HG02798 (cell line): ENCODE measurements at regions not wholly inside any gene's neighbourhood (a gene's known extent, or its start where the extent isn't known, plus 50 kb on each side); places are given as distances from the start of the nearest gene placed in this dataset.
"Not testable (repeated sequence)": the region's sequence is repeated elsewhere in the genome, so short reads cannot be mapped to it uniquely, and the experiment has no call there.

Source experiments
- ATAC-seq: cut with Tn5 transposase; IDR thresholded peaks from one replicate; pipeline ENCODE4 v1.9.1; 2021; ENCODE audit warnings: mild to moderate bottlenecking; ENCODE audit not compliant: unreplicated experiment, poor library complexity

- no peak for ATAC-seq
Measured at GRCh38 chr13:95387733-95388207, 86.5 kb upstream of the ABCC4 start.

GRCh38 chr13:95388420-95389079 is 87.3 kb upstream of the ABCC4 start:
- no peak for ATAC-seq

GRCh38 chr13:95391362-95391761 is 90.1 kb upstream of the ABCC4 start:
- ATAC-seq: no peak

GRCh38 chr13:95391785-95392184 is 90.5 kb upstream of the ABCC4 start:
- ATAC-seq: no peak

GRCh38 chr13:95392597-95392996 is 91.3 kb upstream of the ABCC4 start:
- no peak for ATAC-seq

GRCh38 chr13:95403349-95404140 is 102.3 kb upstream of the ABCC4 start:
- ATAC-seq: peak; percentile 26

- ATAC-seq: peak; percentile 93
Measured at GRCh38 chr13:95404141-95404882, 103.1 kb upstream of the ABCC4 start.

- no peak for ATAC-seq
Measured at GRCh38 chr13:95406176-95406575, 104.9 kb upstream of the ABCC4 start.

- ATAC-seq: no peak
Measured at GRCh38 chr13:95411428-95412040, 110.3 kb upstream of the ABCC4 start.

- no peak for ATAC-seq
Measured at GRCh38 chr13:95418946-95419345, 117.7 kb upstream of the ABCC4 start.

GRCh38 chr13:95420501-95420900 is 119.2 kb upstream of the ABCC4 start:
- ATAC-seq: no peak

GRCh38 chr13:95426631-95427030 is 125.4 kb upstream of the ABCC4 start:
- no peak for ATAC-seq

GRCh38 chr13:95430525-95430924 is 122.0 kb upstream of the CLDN10 start:
- not testable (repeated sequence) for ATAC-seq

- ATAC-seq: no peak
Measured at GRCh38 chr13:95432141-95432540, 120.4 kb upstream of the CLDN10 start.

- no peak for ATAC-seq
Measured at GRCh38 chr13:95433537-95433936, 119.0 kb upstream of the CLDN10 start.

- no peak for ATAC-seq
Measured at GRCh38 chr13:95434111-95434510, 118.4 kb upstream of the CLDN10 start.

GRCh38 chr13:95437561-95437960 is 115.0 kb upstream of the CLDN10 start:
- ATAC-seq: no peak

GRCh38 chr13:95438297-95438696 is 114.2 kb upstream of the CLDN10 start:
- no peak for ATAC-seq

- no peak for ATAC-seq
Measured at GRCh38 chr13:95440441-95441088, 112.0 kb upstream of the CLDN10 start.

GRCh38 chr13:95441326-95441725 is 111.2 kb upstream of the CLDN10 start:
- ATAC-seq: no peak
